GM12891 (cell line): ENCODE measurements at regions not wholly inside any gene's neighbourhood (a gene's known extent, or its start where the extent isn't known, plus 50 kb on each side); places are given as distances from the start of the nearest gene placed in this dataset.

Source experiments
- DNase-seq: peaks from one replicate; pipeline ENCODE4 v3.0.0; 2011; ENCODE audit warnings: low spot score; ENCODE audit not compliant: insufficient read length
- FAIRE-seq: peaks from 2 replicates; lab custom pipeline; 2011; peaks lifted over from hg19 to GRCh38; lab: Jason Lieb, UNC
- PAX5 ChIP-seq: IDR thresholded peaks from 2 replicates; pipeline ENCODE4 v1.6.1; 2011; ENCODE audit warnings: low read length, moderate library complexity, mild to moderate bottlenecking; ENCODE audit not compliant: insufficient read depth, severe bottlenecking
- POLR2A ChIP-seq: IDR thresholded peaks from 2 replicates; pipeline ENCODE4 v1.6.1; 2011; ENCODE audit warnings: low read depth, low read length, control low read depth
- POLR2AphosphoS5 ChIP-seq: IDR thresholded peaks from 2 replicates; pipeline ENCODE4 v1.6.1; 2011; ENCODE audit warnings: low read depth, low read length, control low read depth
- POU2F2 ChIP-seq: IDR thresholded peaks from 2 replicates; pipeline ENCODE4 v1.6.1; 2011; ENCODE audit warnings: low read depth, mild to moderate bottlenecking, control low read depth, low read length, moderate library complexity
- SPI1 ChIP-seq: IDR thresholded peaks from 2 replicates; pipeline ENCODE4 v1.6.1; 2011; ENCODE audit warnings: low read depth, low read length, control low read depth
- TAF1 ChIP-seq: IDR thresholded peaks from 2 replicates; pipeline ENCODE4 v1.6.1; 2011; ENCODE audit warnings: low read depth, low read length, control low read depth

DNA sequence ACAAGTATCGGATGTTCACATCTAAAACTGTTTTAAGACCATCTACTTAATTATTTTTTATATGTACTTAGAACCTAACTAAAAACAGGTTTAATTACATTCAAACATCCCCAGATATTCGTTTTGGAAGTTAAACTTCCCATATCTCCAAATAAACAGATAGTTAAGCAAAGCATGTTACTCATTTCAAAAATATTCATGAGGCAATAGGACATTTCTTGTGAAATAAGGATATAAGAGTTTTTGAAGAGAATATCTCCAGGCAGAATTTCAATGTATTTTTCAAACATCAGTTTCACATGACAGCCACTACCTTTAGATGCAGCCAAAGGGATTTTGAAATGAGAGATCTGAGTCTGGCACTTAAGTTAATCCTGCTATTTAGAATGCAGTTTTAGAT is 697.5 kb downstream of the SLITRK1 start:
- DNase-seq = no peak
- FAIRE-seq = no peak
- no peak for TF ChIP-seq SPI1
- no peak for TF ChIP-seq POU2F2
- no peak for TF ChIP-seq POLR2A
- no peak for TF ChIP-seq PAX5
- no peak for TF ChIP-seq TAF1
- no peak for TF ChIP-seq POLR2AphosphoS5

DNA sequence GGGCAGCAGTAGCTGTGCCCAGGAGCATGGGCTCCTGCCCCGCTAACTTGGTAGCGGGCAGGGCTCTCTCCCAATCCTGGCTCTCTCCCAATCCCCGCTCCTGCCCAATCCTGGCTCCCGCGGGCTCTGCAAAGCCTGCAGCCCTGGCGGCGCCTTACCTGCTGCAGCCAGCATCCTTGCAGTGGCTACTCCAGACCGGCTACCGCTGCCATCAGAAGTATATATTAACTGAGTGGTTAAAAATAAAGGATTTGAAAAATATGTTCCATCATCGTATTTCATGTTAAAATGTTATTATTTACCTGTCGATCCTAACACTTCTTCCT is 698.2 kb downstream of the SLITRK1 start:
- no peak for TF ChIP-seq POLR2A
- TF ChIP-seq PAX5 = no peak
- no peak for TF ChIP-seq POU2F2
- TF ChIP-seq SPI1 = no peak
- TF ChIP-seq POLR2AphosphoS5 = no peak
- no peak for TF ChIP-seq TAF1
- no peak for FAIRE-seq
- DNase-seq = no peak

DNA sequence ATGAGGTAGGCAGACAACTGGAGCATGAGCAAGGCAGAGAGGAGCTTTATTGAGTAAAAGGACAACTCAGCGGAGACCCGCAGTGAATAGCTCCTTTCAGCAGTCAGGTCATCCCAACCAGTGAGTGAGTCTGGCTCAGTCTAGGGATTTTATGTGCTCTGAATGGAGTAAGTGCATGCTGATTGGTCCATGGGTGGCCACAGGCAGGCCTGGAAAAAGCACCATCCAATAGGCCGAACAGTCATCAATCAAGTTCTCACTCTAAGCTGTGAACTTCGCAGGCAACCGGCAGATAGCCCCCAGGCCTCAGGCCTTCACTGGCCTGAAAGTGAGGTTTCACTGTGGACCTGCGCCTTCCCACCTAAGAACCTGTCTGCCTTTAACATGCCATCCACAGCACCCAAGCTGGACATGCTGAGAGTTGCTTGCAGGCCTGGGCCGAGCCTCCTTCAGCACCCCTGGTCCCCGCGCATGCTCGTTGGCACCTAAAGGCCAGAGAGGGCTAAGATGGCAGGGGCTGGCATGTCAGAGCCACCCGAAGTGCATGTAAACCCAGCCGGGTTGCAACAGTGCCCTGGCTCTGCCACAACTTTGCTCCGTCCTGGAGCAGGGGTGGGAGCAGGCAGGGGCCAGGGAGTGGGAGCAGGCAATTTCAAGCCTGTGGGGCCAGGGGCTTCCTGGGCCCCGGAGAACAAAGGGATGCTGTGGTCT is 698.7 kb downstream of the SLITRK1 start:
- no peak for TF ChIP-seq POLR2A
- no peak for TF ChIP-seq TAF1
- TF ChIP-seq SPI1 = no peak
- no peak for TF ChIP-seq POLR2AphosphoS5
- TF ChIP-seq POU2F2 = no peak
- TF ChIP-seq PAX5 = no peak
- no peak for DNase-seq
- FAIRE-seq = no peak

DNA sequence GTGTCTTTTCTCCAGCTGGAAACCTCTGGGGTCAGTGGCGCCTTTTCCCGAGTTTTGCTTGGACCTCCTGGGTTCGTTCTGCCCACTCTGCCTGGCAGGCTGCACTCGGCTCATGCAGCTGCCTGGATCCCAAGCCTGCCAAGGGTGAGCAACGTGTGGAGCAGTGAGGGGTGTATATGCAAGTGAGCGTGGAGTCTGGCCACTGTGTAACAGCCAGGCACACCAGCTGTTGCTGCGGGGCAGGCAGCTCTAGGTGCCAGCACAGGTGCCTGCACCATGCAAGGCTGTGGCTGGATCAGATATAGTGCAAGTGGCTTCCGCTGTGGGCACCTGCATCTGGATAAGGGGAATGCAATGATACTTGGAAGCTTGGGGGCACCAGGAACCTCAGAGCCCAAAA is 699.4 kb downstream of the SLITRK1 start:
- FAIRE-seq = no peak
- TF ChIP-seq POU2F2 (no peak), SPI1 (no peak), TAF1 (no peak), POLR2AphosphoS5 (no peak), PAX5 (no peak), POLR2A (no peak)

DNA sequence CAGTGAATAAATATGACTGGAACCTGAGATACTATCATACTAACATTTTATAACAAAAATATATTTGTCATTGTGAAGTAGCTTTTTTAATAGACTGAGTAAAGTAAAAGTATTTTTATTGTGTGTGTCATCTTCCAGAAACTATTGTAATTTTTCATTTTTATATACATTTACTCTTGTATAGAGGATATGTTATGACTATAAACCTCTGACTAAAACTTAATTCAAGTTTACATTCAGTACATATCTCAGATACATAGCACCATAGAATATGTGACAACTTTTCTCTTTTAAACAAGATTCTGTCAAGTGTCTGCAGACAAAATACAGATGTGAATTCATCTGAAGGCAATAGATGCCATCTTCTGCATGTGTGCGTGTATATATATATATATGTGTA is 704.3 kb downstream of the SLITRK1 start:
- FAIRE-seq (no peak), DNase-seq (no peak)
- no peak for TF ChIP-seq POLR2A
- no peak for TF ChIP-seq POLR2AphosphoS5
- no peak for TF ChIP-seq PAX5
- no peak for TF ChIP-seq POU2F2
- no peak for TF ChIP-seq SPI1
- no peak for TF ChIP-seq TAF1

More for the DNA sequence above, 699.4 kb downstream of the SLITRK1 start:
- no peak for DNase-seq

DNA sequence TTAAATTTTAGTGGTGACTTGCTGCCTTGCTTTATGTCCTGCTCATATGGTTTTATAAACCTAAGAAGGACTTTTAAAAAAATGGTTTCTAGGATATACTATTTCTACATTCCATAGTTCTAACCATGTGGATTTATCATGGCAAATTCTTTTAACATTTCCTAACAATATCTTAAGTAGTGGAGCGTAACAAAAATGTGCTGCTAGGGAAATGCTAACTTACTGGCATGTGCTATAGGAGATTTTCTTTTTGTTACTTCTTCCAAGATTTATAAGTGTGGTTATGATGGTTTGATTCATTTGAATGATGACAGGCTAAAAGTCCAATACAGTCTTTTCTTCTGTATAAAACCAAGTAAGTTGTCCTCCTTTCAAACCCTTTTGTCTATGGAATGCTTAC is 713.7 kb downstream of the SLITRK1 start:
- FAIRE-seq = no peak
- DNase-seq = no peak
- TF ChIP-seq POLR2AphosphoS5 (no peak), PAX5 (no peak), SPI1 (no peak), POU2F2 (no peak), TAF1 (no peak), POLR2A (no peak)

DNA sequence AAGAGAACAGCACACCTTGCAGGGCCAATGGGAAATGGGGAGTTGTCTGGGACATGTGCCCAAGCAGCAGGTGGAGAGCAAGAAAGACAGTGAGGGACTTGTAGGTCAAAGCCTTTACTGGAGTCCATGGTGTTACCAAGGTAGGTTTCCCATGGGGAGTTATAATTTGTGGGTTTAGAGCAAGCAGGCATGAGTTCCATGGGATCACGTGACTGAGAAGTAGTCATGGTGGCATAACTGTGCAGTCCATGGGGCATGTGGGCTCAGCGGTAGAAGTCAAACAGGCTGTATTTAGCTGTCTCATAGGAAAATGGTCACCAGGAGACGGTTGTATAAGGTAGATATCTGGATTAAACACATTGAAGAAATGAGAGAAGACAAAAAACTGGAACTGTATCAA is 715.1 kb downstream of the SLITRK1 start:
- DNase-seq (no peak), FAIRE-seq (no peak)
- TF ChIP-seq POU2F2 = no peak
- TF ChIP-seq TAF1 = no peak
- no peak for TF ChIP-seq SPI1
- no peak for TF ChIP-seq POLR2AphosphoS5
- no peak for TF ChIP-seq POLR2A
- TF ChIP-seq PAX5 = no peak

DNA sequence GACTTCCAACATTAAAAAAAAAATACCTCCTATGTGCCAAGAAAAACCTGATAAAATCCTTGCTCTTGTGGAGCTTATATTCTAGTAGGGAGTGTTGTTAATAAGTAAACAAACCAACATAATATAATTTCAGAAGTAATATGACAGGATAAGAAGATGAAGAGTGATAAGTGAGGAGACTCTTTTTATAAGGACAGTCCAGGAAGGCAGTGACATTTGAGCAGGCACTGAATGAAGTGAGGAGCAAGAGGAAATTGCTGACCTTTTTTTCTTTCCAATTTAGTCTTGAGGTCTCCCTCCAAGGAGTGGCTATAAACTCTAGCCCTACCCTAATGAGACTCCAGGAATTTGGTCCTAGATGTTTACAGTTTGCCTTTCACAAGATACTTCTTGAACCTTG is 715.7 kb downstream of the SLITRK1 start:
- FAIRE-seq (no peak), DNase-seq (no peak)
- TF ChIP-seq PAX5 (no peak), SPI1 (no peak)

DNA sequence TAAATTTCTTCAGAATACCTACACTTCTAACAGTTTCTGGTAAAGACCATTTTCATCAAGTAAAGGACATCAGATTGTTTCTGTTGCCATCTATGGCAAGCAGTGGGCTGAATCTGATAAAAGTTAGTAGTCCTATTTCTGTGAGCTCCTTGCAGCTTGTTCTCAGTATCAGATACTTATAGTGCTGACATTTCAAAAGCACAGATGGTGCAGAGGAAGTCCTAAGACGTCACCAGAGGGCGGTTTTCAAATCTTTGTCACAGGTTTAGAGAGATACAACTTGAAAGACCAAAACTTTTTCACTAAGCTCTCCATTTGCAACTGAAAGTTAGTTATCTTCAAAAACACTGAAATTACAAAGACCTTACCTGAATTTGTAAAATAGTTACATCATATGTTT is 719.8 kb downstream of the SLITRK1 start:
- TF ChIP-seq PAX5 = no peak
- TF ChIP-seq SPI1 = no peak
- no peak for TF ChIP-seq POLR2AphosphoS5
- no peak for TF ChIP-seq TAF1
- FAIRE-seq (no peak), DNase-seq (no peak)

DNA sequence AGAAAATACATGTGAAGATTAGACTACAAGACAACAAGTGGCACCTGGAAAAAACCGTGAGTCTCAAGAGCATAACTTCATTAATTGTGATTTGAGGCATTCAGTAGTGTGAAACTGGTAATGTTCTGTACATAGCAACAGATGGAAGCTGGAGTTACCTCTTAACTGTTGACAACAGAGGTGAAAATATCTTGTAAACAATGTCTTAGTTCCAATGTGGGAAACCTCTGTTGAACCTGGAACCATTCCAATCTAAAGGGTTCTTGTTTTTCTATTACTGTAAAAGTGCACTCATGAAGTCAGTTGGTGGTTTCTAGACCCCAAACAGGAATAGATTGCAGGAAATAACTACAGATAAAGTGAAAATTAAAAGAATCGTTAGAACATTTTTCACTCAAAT is 728.4 kb downstream of the SLITRK1 start:
- TF ChIP-seq POU2F2 (no peak), POLR2AphosphoS5 (no peak), POLR2A (no peak), PAX5 (no peak)
- no peak for DNase-seq
- FAIRE-seq = no peak

DNA sequence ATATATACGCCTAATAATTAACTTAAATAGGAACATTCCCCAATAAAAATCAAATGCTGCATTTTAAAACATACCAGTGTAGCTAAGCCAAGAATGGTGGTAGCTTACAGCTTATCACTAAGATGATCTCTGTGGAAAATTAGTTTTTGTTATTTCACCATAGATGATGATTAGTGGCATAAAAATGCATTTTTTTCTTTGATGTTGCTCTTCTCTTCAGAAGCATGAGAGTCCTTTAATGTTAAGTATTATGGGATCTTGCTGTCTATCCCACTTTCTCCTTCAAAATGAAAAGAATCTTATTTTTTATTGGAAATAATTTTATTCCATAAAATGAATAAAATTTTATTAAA is 731.0 kb downstream of the SLITRK1 start:
- DNase-seq = no peak
- FAIRE-seq = no peak
- no peak for TF ChIP-seq PAX5
- no peak for TF ChIP-seq POU2F2
- no peak for TF ChIP-seq SPI1
- TF ChIP-seq TAF1 = no peak
- TF ChIP-seq POLR2AphosphoS5 = no peak
- TF ChIP-seq POLR2A = no peak
